DOHH2 (cell line): ENCODE measurements at regions not wholly inside any gene's neighbourhood (a gene's known extent, or its start where the extent isn't known, plus 50 kb on each side); places are given as distances from the start of the nearest gene placed in this dataset.

ENCODE experiments used
- EZH2phosphoT487 ChIP-seq: fragments of 200-600 bp; sonication (generic); IDR thresholded peaks from 2 replicates; pipeline ENCODE4 v1.6.1; 2017; ENCODE audit warnings: borderline replicate concordance, mild to moderate bottlenecking, antibody characterized with exemption, low read length, moderate library complexity, mixed read lengths
- TF ChIP-seq, protein P1 (sequence below): fragments of 200-600 bp; sonication (generic); IDR thresholded peaks from one replicate; pipeline ENCODE4 v1.5.1; 2014; ENCODE audit warnings: antibody characterized with exemption, mild to moderate bottlenecking, low read depth, low read length; ENCODE audit not compliant: poor library complexity, severe bottlenecking

DNA sequence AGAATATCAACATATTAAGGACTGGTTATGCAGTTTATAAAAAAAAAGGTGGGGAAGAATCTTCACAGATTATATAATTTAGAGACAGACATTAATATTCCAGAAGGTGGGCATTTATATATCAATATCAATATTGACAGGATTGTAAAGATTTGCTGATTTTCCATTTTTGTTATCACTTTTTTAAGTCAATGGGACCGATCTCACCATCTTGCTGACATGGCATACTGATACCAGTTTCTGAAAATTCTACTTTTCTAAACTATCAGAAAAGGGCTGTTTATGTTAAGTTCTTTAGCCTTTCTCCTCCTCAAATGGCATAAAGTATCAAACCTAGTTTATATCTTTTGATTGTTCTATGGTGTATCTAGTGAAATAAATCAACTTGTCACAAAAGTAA is 344.1 kb upstream of the SOX5 start:
- TF ChIP-seq, protein P1, sequence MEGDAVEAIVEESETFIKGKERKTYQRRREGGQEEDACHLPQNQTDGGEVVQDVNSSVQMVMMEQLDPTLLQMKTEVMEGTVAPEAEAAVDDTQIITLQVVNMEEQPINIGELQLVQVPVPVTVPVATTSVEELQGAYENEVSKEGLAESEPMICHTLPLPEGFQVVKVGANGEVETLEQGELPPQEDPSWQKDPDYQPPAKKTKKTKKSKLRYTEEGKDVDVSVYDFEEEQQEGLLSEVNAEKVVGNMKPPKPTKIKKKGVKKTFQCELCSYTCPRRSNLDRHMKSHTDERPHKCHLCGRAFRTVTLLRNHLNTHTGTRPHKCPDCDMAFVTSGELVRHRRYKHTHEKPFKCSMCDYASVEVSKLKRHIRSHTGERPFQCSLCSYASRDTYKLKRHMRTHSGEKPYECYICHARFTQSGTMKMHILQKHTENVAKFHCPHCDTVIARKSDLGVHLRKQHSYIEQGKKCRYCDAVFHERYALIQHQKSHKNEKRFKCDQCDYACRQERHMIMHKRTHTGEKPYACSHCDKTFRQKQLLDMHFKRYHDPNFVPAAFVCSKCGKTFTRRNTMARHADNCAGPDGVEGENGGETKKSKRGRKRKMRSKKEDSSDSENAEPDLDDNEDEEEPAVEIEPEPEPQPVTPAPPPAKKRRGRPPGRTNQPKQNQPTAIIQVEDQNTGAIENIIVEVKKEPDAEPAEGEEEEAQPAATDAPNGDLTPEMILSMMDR: no peak
- TF ChIP-seq EZH2phosphoT487: no peak
